B cell (primary cell): ENCODE measurements at regions not wholly inside any gene's neighbourhood (a gene's known extent, or its start where the extent isn't known, plus 50 kb on each side); places are given as distances from the start of the nearest gene placed in this dataset.

ENCODE experiments used
- ATAC-seq: fragments of 200-7000 bp; cut with Tn5 transposase; one replicate; pipeline ENCODE4 v1.10.0; 2021; ENCODE audit warnings: low read depth, mild to moderate bottlenecking, moderate number of reproducible peaks, moderate library complexity
- CTCF ChIA-PET: fragments of 350-600 bp; sonication (Branson Sonifier 250); formaldehyde crosslinking; loops from one replicate; lab custom pipeline; 2021; ENCODE audit warnings: antibody characterized with exemption, inconsistent platforms; lab: Charles Lee
- POLR2A ChIA-PET: fragments of 350-600 bp; sonication (Branson Sonifier 250); formaldehyde crosslinking; loops from one replicate; lab custom pipeline; 2021; ENCODE audit warnings: antibody characterized with exemption; lab: Charles Lee
- DNase-seq: peaks from one replicate; pipeline ENCODE4 v3.0.0; 2013
- H2AFZ ChIP-seq: 2 replicates; pipeline ENCODE4 v1.6.1; 2012; ENCODE audit warnings: mild to moderate bottlenecking, low read depth, low read length; ENCODE audit not compliant: insufficient read depth, poor library complexity, severe bottlenecking
- H3K27ac ChIP-seq, 2 donors: 1 replicate in 1 of 2; 2 replicates in 1 of 2; pipeline ENCODE4 v1.5.1; 2012 to 2013; ENCODE audit warnings: low read length in 2 of 2, mild to moderate bottlenecking in 2 of 2, moderate library complexity in 1 of 2
- H3K27me3 ChIP-seq, 4 experiments: fragments of 200-600 bp in 1 of 4; sonication (generic) in 1 of 4; replicated peaks in 1 of 4; 1 replicate in 2 of 4; 2 replicates in 2 of 4; pipeline versions ENCODE4 v1.6.1 to v1.7.0; 2013 to 2016; ENCODE audit warnings: low read length in 3 of 4, mild to moderate bottlenecking in 2 of 4, mixed read lengths in 1 of 4, moderate library complexity in 1 of 4; ENCODE audit not compliant: insufficient read depth in 4 of 4, control insufficient read depth in 3 of 4; ENCODE audit errors: control extremely low read depth in 1 of 4
- H3K36me3 ChIP-seq, 2 experiments: replicated peaks in 1 of 2; 1 replicate in 1 of 2; 2 replicates in 1 of 2; pipeline versions ENCODE4 v1.6.1 to v1.7.1; 2013; ENCODE audit warnings: low read length in 1 of 2; ENCODE audit not compliant: insufficient read depth in 2 of 2, control insufficient read depth in 1 of 2; ENCODE audit errors: control extremely low read depth in 1 of 2, extremely low read depth in 1 of 2
- H3K4me1 ChIP-seq, 2 donors: fragments of 200-600 bp in 1 of 2; sonication (generic) in 1 of 2; 1 replicate in 1 of 2; 2 replicates in 1 of 2; pipeline versions ENCODE4 v1.5.1 to v1.6.1; 2013 to 2017; ENCODE audit warnings: low read length in 2 of 2; ENCODE audit not compliant: control insufficient read depth in 2 of 2, insufficient read depth in 2 of 2
- H3K4me2 ChIP-seq: replicated peaks from 2 replicates; pipeline ENCODE3; 2012; ENCODE audit warnings: mild to moderate bottlenecking, low read depth, low read length; ENCODE audit not compliant: poor library complexity, severe bottlenecking
- H3K4me3 ChIP-seq, 5 experiments: fragments of 200-600 bp in 1 of 5; sonication (generic) in 1 of 5; 1 replicate in 3 of 5; 2 replicates in 2 of 5; pipeline versions ENCODE4 v1.5.1 to v1.7.0; 2011 to 2016; ENCODE audit warnings: low read length in 4 of 5, mild to moderate bottlenecking in 4 of 5, low read depth in 2 of 5, control low read depth in 1 of 5, moderate library complexity in 1 of 5; ENCODE audit not compliant: insufficient read depth in 1 of 5; ENCODE audit errors: control extremely low read depth in 1 of 5, extremely low read depth in 1 of 5
- H3K79me2 ChIP-seq: fragments of 200-600 bp; sonication (generic); one replicate; pipeline ENCODE4 v1.6.0; 2016; ENCODE audit warnings: low read length; ENCODE audit not compliant: control insufficient read depth, insufficient read depth
- H3K9ac ChIP-seq: fragments of 200-600 bp; sonication (generic); 2 replicates; pipeline ENCODE4 v1.6.1; 2017; ENCODE audit warnings: mild to moderate bottlenecking, low read length, moderate library complexity
- H3K9me3 ChIP-seq, 3 donors: one replicate each; pipeline versions ENCODE4 v1.6.1 to v1.7.1; 2013; ENCODE audit warnings: low read length in 2 of 3; ENCODE audit not compliant: control insufficient read depth in 2 of 3, insufficient read depth in 1 of 3; ENCODE audit errors: control extremely low read depth in 1 of 3
- H4K20me1 ChIP-seq: 2 replicates; pipeline ENCODE4 v1.6.0; 2012; ENCODE audit warnings: mild to moderate bottlenecking, low read length; ENCODE audit not compliant: insufficient read depth, control insufficient read depth, poor library complexity, severe bottlenecking
- H3K27ac Mint-ChIP-seq: one replicate; pipeline ENCODE4 v1.8.0; 2021; ENCODE audit warnings: mixed read lengths
- H3K27me3 Mint-ChIP-seq: one replicate; pipeline ENCODE4 v1.8.0; 2021; ENCODE audit warnings: mixed read lengths
- H3K4me1 Mint-ChIP-seq: one replicate; pipeline ENCODE4 v1.8.0; 2021; ENCODE audit warnings: mixed read lengths
- H3K4me3 Mint-ChIP-seq: one replicate; pipeline ENCODE4 v1.8.0; 2021; ENCODE audit warnings: mixed read lengths
- H3K9me3 Mint-ChIP-seq: one replicate; pipeline ENCODE4 v1.8.0; 2022; ENCODE audit warnings: mixed read lengths; ENCODE audit not compliant: insufficient read depth
- CTCF ChIP-seq: fragments of 200-600 bp; IDR thresholded peaks from one replicate; pipeline ENCODE4 v1.8.0; 2022; ENCODE audit warnings: antibody characterized with exemption, mild to moderate bottlenecking
- EZH2 ChIP-seq: IDR thresholded peaks from 2 replicates; pipeline ENCODE4 v1.6.1; 2012; ENCODE audit warnings: borderline replicate concordance, low read depth, mild to moderate bottlenecking, moderate library complexity, low read length; ENCODE audit not compliant: insufficient read depth, poor library complexity, severe bottlenecking
- whole genome bisulfite sequencing: methylation state at CpG from one replicate; pipeline ENCODE4 v1.1.5; 2013; ENCODE audit warnings: missing lambda C conversion rate; ENCODE audit not compliant: insufficient coverage; 5-methylcytosine and 5-hydroxymethylcytosine counted together
- intact Hi-C: fragments of 100-400 bp; cut with micrococcal nuclease; formaldehyde crosslinking; loops from one replicate; pipeline ENCODE4 v1.10.0; 2022

- Mint-ChIP-seq H3K9me3 (no peaks in the 10 kb centered on the region), H3K4me1 (no peaks in the 10 kb centered on the region), H3K27ac (no peak overlapping the region), H3K27me3 (peaks cover 3% of the 10 kb centered on the region), H3K4me3 (no peak overlapping the region)
- H3K27me3 ChIP-seq = no peaks in the 10 kb centered on the region
- intact Hi-C loops = no loop called here
- no peak overlapping the region for H3K27ac ChIP-seq
- no peak overlapping the region for H3K4me2 ChIP-seq
- CTCF ChIA-PET = no interaction called here
- H2AFZ ChIP-seq = no peak overlapping the region
- H3K4me1 ChIP-seq = no peaks in the 10 kb centered on the region
- no peaks in the 10 kb centered on the region for H3K9me3 ChIP-seq
- H3K79me2 ChIP-seq = no peaks in the 10 kb centered on the region
- TF ChIP-seq EZH2 = no peak
- TF ChIP-seq CTCF = no peak
- H4K20me1 ChIP-seq = no peaks in the 10 kb centered on the region
- ATAC-seq (no peak), DNase-seq (no peak)
- no peaks in the 10 kb centered on the region for H3K36me3 ChIP-seq
- H3K4me3 ChIP-seq = no peak overlapping the region
- POLR2A ChIA-PET = no interaction called here
- H3K9ac ChIP-seq = no peak overlapping the region
- 100% methylated on average over 1 of the region's 1 CpG for WGBS
Observed at GRCh38 chr7:32257621-32258020, 187.4 kb upstream of the PDE1C start.

GRCh38 chr7:32256811-32257210 is 186.6 kb upstream of the PDE1C start:
- H3K36me3 ChIP-seq = no peaks in the 10 kb centered on the region
- H4K20me1 ChIP-seq = no peaks in the 10 kb centered on the region
- no peak overlapping the region for H3K27ac Mint-ChIP-seq
- DNase-seq (no peak), ATAC-seq (no peak)
- no peaks in the 10 kb centered on the region for H3K9me3 ChIP-seq
- no peak overlapping the region for H3K4me3 ChIP-seq
- H3K4me1 Mint-ChIP-seq = no peaks in the 10 kb centered on the region
- H3K9ac ChIP-seq = no peak overlapping the region
- ChIA-PET CTCF (no interaction called here), POLR2A (no interaction called here)
- H3K4me3 Mint-ChIP-seq = no peak overlapping the region
- peaks cover 3% of the 10 kb centered on the region for H3K27me3 Mint-ChIP-seq
- H3K27me3 ChIP-seq = no peaks in the 10 kb centered on the region
- intact Hi-C loops = no loop called here
- H3K79me2 ChIP-seq = no peaks in the 10 kb centered on the region
- H3K27ac ChIP-seq = no peak overlapping the region
- WGBS = 100% methylated on average over 1 of the region's 2 CpGs
- no peaks in the 10 kb centered on the region for H3K9me3 Mint-ChIP-seq
- H2AFZ ChIP-seq = no peak overlapping the region
- no peak overlapping the region for H3K4me2 ChIP-seq
- TF ChIP-seq CTCF = no peak
- no peak for TF ChIP-seq EZH2
- H3K4me1 ChIP-seq = no peaks in the 10 kb centered on the region
